K562 (cell line): ENCODE measurements at regions not wholly inside any gene's neighbourhood (a gene's known extent, or its start where the extent isn't known, plus 50 kb on each side); places are given as distances from the start of the nearest gene placed in this dataset.

Source experiments
- ATAC-seq: fragments of 200-7000 bp; cut with Tn5 transposase; 3 replicates; pipeline ENCODE4 v1.9.1; 2020; ENCODE audit warnings: moderate library complexity
- BruUV-seq: library from RNA; stranded (reverse); fragments of 400-500 nt; replicated peaks from 2 replicates; lab custom pipeline; 2021; lab: Mats Ljungman, UMichigan
- CTCF ChIA-PET: fragments of 300-600 bp; formaldehyde crosslinking; extraction: SDS; loops from one replicate; lab custom pipeline; 2021; ENCODE audit warnings: low intra/inter-chr PET ratio; lab: Yijun Ruan, JAX
- POLR2A ChIA-PET: fragments of 300-600, 350-650 bp; sonication (Branson Sonifier 250); formaldehyde crosslinking; extraction: SDS; loops from one replicate; lab custom pipeline; 2021; ENCODE audit warnings: antibody characterized with exemption, inconsistent platforms; lab: Yijun Ruan, JAX
- DNase-seq, 4 experiments: peaks; one replicate each; pipeline versions ENCODE4 v3.0.0 to v3.0.0-alpha.2; 2011 to 2018; ENCODE audit warnings: low spot score in 3 of 4, mixed read lengths in 3 of 4; ENCODE audit errors: extremely low read depth in 1 of 4
- FAIRE-seq: peaks from 2 replicates; lab custom pipeline; 2011; peaks lifted over from hg19 to GRCh38; lab: Jason Lieb, UNC
- H2AFZ ChIP-seq: 2 replicates; pipeline ENCODE4 v1.6.0; 2011; ENCODE audit warnings: low read depth, low read length, control low read depth, inconsistent platforms
- H3K27ac ChIP-seq: fragments of 200-600 bp; 3 replicates; pipeline ENCODE4 v1.8.0; 2011; ENCODE audit warnings: low read depth, mild to moderate bottlenecking, control low read depth, inconsistent platforms, low read length, moderate library complexity, mixed read lengths; ENCODE audit errors: extremely low read depth
- H3K27me3 ChIP-seq, 2 experiments: fragments of 300-600 bp in 1 of 2; 2 replicates in 1 of 2; 3 replicates in 1 of 2; pipeline versions ENCODE4 v1.6.0 to v1.8.0; 2011; ENCODE audit warnings: inconsistent platforms in 2 of 2, low read length in 2 of 2, mild to moderate bottlenecking in 1 of 2, mixed read lengths in 1 of 2, moderate library complexity in 1 of 2; ENCODE audit not compliant: control insufficient read depth in 2 of 2, insufficient read depth in 2 of 2
- H3K36me3 ChIP-seq: fragments of 300-600 bp; 3 replicates; pipeline ENCODE4 v1.8.0; 2011; ENCODE audit warnings: mild to moderate bottlenecking, low read length, inconsistent platforms; ENCODE audit not compliant: control insufficient read depth, insufficient read depth
- H3K4me1 ChIP-seq, 2 experiments: fragments of 200-600 bp in 1 of 2; replicated peaks in 1 of 2; 2 replicates in 1 of 2; 3 replicates in 1 of 2; pipeline versions ENCODE4 v1.5.1 to v1.8.0; 2011; ENCODE audit warnings: inconsistent platforms in 2 of 2, low read length in 2 of 2, mild to moderate bottlenecking in 1 of 2, mixed read lengths in 1 of 2, moderate library complexity in 1 of 2; ENCODE audit not compliant: control insufficient read depth in 2 of 2, insufficient read depth in 2 of 2
- H3K4me2 ChIP-seq: 2 replicates; pipeline ENCODE4 v1.6.1; 2011; ENCODE audit warnings: low read length, control low read depth, inconsistent platforms, mixed read lengths; ENCODE audit not compliant: insufficient read depth
- H3K4me3 ChIP-seq: fragments of 200-600 bp; sonication (generic), shearing (Covaris generic); 2 replicates; pipeline ENCODE4 v1.5.1; 2016; ENCODE audit warnings: control low read depth, inconsistent platforms
- H3K79me2 ChIP-seq: fragments of 200-600 bp; 3 replicates; pipeline ENCODE4 v1.8.0; 2011; ENCODE audit warnings: low read length, inconsistent platforms; ENCODE audit not compliant: control insufficient read depth, insufficient read depth
- H3K9ac ChIP-seq, 2 experiments: 2 replicates each; pipeline versions ENCODE4 v1.6.0 to v1.6.1; 2011; ENCODE audit warnings: low read depth in 2 of 2, low read length in 2 of 2, control low read depth in 1 of 2, inconsistent platforms in 1 of 2, mild to moderate bottlenecking in 1 of 2, mixed read lengths in 1 of 2; ENCODE audit not compliant: insufficient read depth in 1 of 2
- H3K9me1 ChIP-seq: one replicate; pipeline ENCODE4 v1.6.0; 2011; ENCODE audit warnings: inconsistent platforms, mild to moderate bottlenecking, low read length, moderate library complexity; ENCODE audit not compliant: control insufficient read depth, insufficient read depth
- H3K9me3 ChIP-seq: replicated peaks from 2 replicates; pipeline ENCODE4 v1.5.1; 2011; ENCODE audit warnings: low read depth, low read length, inconsistent platforms; ENCODE audit not compliant: control insufficient read depth, insufficient read depth
- H4K20me1 ChIP-seq: replicated peaks from 2 replicates; pipeline ENCODE4 v1.6.1; 2011; ENCODE audit warnings: low read length, inconsistent platforms, mixed read lengths; ENCODE audit not compliant: control insufficient read depth, insufficient read depth
- CTCFL ChIP-seq: IDR thresholded peaks from 2 replicates; pipeline ENCODE4 v1.6.1; 2011; ENCODE audit warnings: borderline replicate concordance, low read depth, mild to moderate bottlenecking, moderate library complexity, low read length; ENCODE audit not compliant: insufficient read depth, poor library complexity, severe bottlenecking
- LARP7 ChIP-seq: fragments of 450-650 bp; IDR thresholded peaks from 2 replicates; pipeline ENCODE4 v1.6.1; 2016
- MIER1 ChIP-seq: fragments of 450-650 bp; IDR thresholded peaks from 2 replicates; pipeline ENCODE4 v1.6.1; 2016; ENCODE audit warnings: antibody characterized with exemption, mild to moderate bottlenecking, low read depth
- MXI1 ChIP-seq: IDR thresholded peaks from 2 replicates; pipeline ENCODE4 v1.6.1; 2011; ENCODE audit warnings: low read depth, mild to moderate bottlenecking, improper control_type of control experiment, low read length
- SMARCE1 ChIP-seq: fragments of 450-650 bp; IDR thresholded peaks from 2 replicates; pipeline ENCODE4 v1.7.1; 2016; ENCODE audit warnings: mild to moderate bottlenecking
- TEAD2 ChIP-seq: fragments of 450-650 bp; IDR thresholded peaks from 2 replicates; pipeline ENCODE4 v1.6.1; 2016; ENCODE audit warnings: missing genetic modification characterization, control low read depth, missing compliant biosample characterization
- ZNF57 ChIP-seq: fragments of 450-650 bp; formaldehyde crosslinking; IDR thresholded peaks from 2 replicates; pipeline ENCODE4 v1.4.0; 2020; ENCODE audit warnings: mild to moderate bottlenecking, moderate library complexity
- ZNF695 ChIP-seq: fragments of 450-650 bp; formaldehyde crosslinking; IDR thresholded peaks from 2 replicates; pipeline ENCODE4 v1.4.0; 2020; ENCODE audit warnings: mild to moderate bottlenecking, moderate library complexity
- ZNF766 ChIP-seq: fragments of 200-800 bp; sonication (Bioruptor generic); conservative IDR thresholded peaks from 2 replicates; pipeline ENCODE4 v1.6.1; 2016; ENCODE audit warnings: missing genetic modification characterization, missing compliant biosample characterization
- WGBS: fragments of 100-300 bp; shearing (Covaris generic); methylation state at CpG from one replicate; pipeline ENCODE4 v1.1.6; 2016; ENCODE audit warnings: low coverage, mixed read lengths; ENCODE audit not compliant: insufficient coverage; ENCODE audit errors: missing lambda C conversion rate; 5-methylcytosine and 5-hydroxymethylcytosine counted together
- in situ Hi-C: fragments of 300-500 bp; cut with MboI; formaldehyde crosslinking; loops from 4 replicates; pipeline ENCODE4 v1.15.0; 2018; ENCODE audit warnings: inconsistent platforms, mixed read lengths
- intact Hi-C: fragments of 100-400 bp; cut with micrococcal nuclease; formaldehyde crosslinking; loops from 2 replicates; pipeline ENCODE4 v1.14.2; 2022
- TF ChIP-seq, protein P1 (sequence below): fragments of 450-650 bp; formaldehyde crosslinking; IDR thresholded peaks from 2 replicates; pipeline ENCODE4 v1.4.0; 2020; ENCODE audit warnings: mild to moderate bottlenecking, mixed read lengths

DNA sequence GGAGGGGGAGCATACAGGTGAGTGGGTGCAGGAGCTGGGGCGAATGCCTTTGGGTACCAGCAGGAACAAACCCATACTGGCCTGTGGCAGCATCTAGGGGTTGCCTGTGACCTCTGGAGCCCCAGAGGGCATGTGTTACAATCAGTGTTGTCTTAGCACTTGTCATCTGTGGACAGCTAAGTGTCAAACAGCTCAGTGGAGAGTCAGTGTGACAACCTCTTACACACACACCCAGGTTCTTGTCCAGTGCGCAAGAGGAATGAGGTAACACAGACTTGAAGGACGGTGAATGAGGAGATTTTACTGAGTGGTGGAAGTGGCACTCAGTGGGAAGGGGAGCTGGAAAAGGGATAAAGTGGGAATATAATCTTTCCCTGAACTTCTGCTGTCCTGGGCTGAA, 54.1 kb upstream of the DDIT4L start:
- Histone ChIP-seq H3K9me1 (no peaks in the 10 kb centered on the region), H3K4me3 (no peak overlapping the region), H3K36me3 (no peaks in the 10 kb centered on the region), H3K79me2 (no peaks in the 10 kb centered on the region), H3K4me1 (no peaks in the 10 kb centered on the region), H3K9me3 (no peaks in the 10 kb centered on the region; the same call in 1 of the 2 replicates), H3K27ac (no peak overlapping the region), H4K20me1 (no peaks in the 10 kb centered on the region), H2AFZ (no peak overlapping the region), H3K27me3 (no peaks in the 10 kb centered on the region), H3K9ac (no peak overlapping the region), H3K4me2 (no peak overlapping the region)
- TF ChIP-seq ZNF57: no peak
- no peak for TF ChIP-seq SMARCE1
- TF ChIP-seq, protein P1, sequence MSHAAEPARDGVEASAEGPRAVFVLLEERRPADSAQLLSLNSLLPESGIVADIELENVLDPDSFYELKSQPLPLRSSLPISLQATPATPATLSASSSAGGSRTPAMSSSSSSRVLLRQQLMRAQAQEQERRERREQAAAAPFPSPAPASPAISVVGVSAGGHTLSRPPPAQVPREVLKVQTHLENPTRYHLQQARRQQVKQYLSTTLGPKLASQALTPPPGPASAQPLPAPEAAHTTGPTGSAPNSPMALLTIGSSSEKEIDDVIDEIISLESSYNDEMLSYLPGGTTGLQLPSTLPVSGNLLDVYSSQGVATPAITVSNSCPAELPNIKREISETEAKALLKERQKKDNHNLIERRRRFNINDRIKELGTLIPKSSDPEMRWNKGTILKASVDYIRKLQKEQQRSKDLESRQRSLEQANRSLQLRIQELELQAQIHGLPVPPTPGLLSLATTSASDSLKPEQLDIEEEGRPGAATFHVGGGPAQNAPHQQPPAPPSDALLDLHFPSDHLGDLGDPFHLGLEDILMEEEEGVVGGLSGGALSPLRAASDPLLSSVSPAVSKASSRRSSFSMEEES (CRISPR knock-in tag): no peak
- no peak for TF ChIP-seq TEAD2 (tag)
- TF ChIP-seq MIER1: no peak
- TF ChIP-seq LARP7: no peak
- no peak for TF ChIP-seq ZNF766 (CRISPR knock-in tag)
- no peak for TF ChIP-seq MXI1
- no peak for TF ChIP-seq ZNF695 (CRISPR knock-in tag)
- no peak for TF ChIP-seq CTCFL
- no TSS peak for BruUV-seq
- FAIRE-seq: no peak
- POLR2A ChIA-PET: no interaction called here
- intact Hi-C loops (no loop called here), in situ Hi-C loops (no loop called here)
- 0% methylated on average over 2 of the region's 3 CpGs for WGBS
- ATAC-seq: no peak
- CTCF ChIA-PET: no interaction called here
- no peak for DNase-seq
